Astrocyte of the spinal cord (primary cell): ENCODE measurements at regions not wholly inside any gene's neighbourhood (a gene's known extent, or its start where the extent isn't known, plus 50 kb on each side); places are given as distances from the start of the nearest gene placed in this dataset.

Experiments
- DNase-seq: peaks from one replicate; pipeline ENCODE4 v3.0.0; 2011; ENCODE audit warnings: low read depth, low spot score
- H3K4me3 ChIP-seq: 2 replicates; pipeline ENCODE4 v1.5.1; 2011; ENCODE audit warnings: low read depth, mild to moderate bottlenecking, low read length, moderate library complexity
- CTCF ChIP-seq: IDR thresholded peaks from 2 replicates; pipeline ENCODE4 v1.5.1; 2012; ENCODE audit warnings: low read depth, mild to moderate bottlenecking, low read length, inconsistent platforms
- in situ Hi-C: cut with HindIII; loops from 2 replicates; pipeline ENCODE4 v1.10.0; 2017; ENCODE audit warnings: low sequenced_read_pairs

- no peak for DNase-seq
- no peak for TF ChIP-seq CTCF
Observed at GRCh38 chr5:165000479-165001190, 1495.2 kb downstream of the MAT2B start.

DNA sequence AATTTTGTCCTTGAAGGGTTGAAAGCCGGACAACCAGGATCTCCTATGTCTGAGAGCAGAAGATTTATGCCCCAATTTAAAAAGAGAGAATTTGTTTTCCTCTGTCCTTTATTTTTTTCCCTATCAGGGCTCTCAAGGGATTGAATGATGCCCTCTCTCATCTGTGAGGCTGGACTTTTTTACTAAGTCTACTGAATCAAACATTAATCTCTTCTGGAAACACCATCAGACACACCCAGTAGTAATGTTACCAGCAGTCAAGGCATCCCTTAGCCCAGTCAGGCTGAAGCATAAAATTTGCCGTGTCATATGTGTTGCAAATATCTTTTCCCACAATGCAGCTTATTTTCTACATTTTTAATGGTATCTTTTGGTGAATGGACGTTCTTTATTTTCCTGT, 1497.9 kb downstream of the MAT2B start:
- no peak for TF ChIP-seq CTCF
- in situ Hi-C loops, result no loop called here
- no peak for DNase-seq
- no peak overlapping the region for H3K4me3 ChIP-seq

More at GRCh38 chr5:165000479-165001190, 1495.2 kb downstream of the MAT2B start:
- in situ Hi-C loops, result no loop called here
- H3K4me3 ChIP-seq, result no peak overlapping the region

DNA sequence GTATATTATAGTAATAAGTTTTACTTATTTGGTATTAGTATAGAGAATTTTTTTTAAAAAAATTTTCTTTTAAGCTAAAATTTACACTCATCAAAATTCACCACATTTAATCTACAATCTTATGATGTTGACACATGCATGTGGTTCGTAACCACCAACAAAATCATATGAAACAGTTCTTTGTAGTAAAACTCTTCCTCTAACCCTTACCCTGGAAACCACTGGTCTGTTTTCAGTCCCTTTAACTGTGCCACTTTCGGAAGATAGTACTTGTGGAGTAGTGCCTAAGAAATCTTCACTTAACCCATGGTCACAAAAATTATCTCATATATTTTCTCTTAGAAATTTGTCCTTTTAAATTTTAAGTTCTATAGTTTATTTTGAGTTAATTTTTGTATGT, 1498.8 kb downstream of the MAT2B start:
- in situ Hi-C loops, result no loop called here
- TF ChIP-seq CTCF, result no peak
- no peak for DNase-seq
- no peak overlapping the region for H3K4me3 ChIP-seq

DNA sequence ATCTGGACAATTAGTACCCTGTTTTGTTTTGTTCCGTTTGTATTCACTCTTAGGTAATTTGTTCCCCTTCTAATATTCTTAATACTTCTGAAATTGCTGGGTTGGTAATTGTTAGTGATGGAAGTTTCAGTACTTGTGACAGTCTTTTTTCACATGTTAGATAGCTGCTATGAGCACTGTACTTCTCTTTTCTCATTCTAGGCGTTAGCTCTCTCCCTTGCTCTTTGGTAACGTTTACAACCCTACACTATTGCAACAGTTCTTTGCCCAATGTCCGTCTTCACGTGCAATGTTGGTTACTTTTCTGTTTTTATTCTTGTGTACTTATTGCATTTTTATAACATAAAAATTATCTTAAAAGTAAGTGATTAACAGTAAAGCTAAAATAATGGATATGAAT, 1509.0 kb downstream of the MAT2B start:
- no peak for DNase-seq
- no peak for TF ChIP-seq CTCF
- in situ Hi-C loops, result no loop called here
- H3K4me3 ChIP-seq, result no peak overlapping the region

DNA sequence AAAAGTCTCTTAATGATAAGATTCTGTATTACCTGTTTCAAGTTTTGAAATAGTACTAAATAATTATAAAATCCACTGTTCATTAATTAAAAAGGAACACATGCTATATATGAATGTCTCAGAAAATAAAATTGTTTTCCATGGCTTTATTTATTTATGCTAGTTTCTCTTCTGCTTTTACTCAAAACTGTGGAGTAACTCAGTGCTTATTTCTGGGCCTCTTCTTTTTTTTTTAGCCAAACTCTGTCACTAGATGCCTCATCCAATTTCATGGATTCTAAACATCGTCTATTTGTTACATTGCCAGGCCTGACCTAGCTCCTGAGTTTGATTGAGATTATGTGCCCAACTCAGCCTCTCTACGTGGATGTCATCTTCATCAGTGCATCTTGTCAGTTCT, 1509.7 kb downstream of the MAT2B start:
- no peak for DNase-seq
- TF ChIP-seq CTCF, result no peak
- in situ Hi-C loops, result no loop called here
- H3K4me3 ChIP-seq, result no peak overlapping the region

- no peak overlapping the region for H3K4me3 ChIP-seq
- TF ChIP-seq CTCF, result no peak
- DNase-seq, result no peak
- in situ Hi-C loops, result no loop called here
Observed at GRCh38 chr5:165015547-165015946, 1510.1 kb downstream of the MAT2B start.
